Sigmoid colon (tissue), 6 donors: ENCODE measurements at regions not wholly inside any gene's neighbourhood (a gene's known extent, or its start where the extent isn't known, plus 50 kb on each side); places are given as distances from the start of the nearest gene placed in this dataset.

Experiments
- DNase-seq: peaks from one replicate; pipeline ENCODE4 v3.0.0-alpha.2; 2019
- H3K27ac ChIP-seq, 4 donors: fragments of 200-600 bp; sonication (generic); one replicate each; pipeline ENCODE4 v1.5.1; 2016 to 2019; ENCODE audit warnings: mild to moderate bottlenecking in 1 of 4
- H3K27me3 ChIP-seq, 3 donors: fragments of 200-600 bp; sonication (generic); one replicate each; pipeline ENCODE4 v1.5.1; 2019; ENCODE audit warnings: mild to moderate bottlenecking in 1 of 3
- H3K36me3 ChIP-seq, 4 donors: fragments of 200-600 bp; sonication (generic); one replicate each; pipeline ENCODE4 v1.5.1; 2016 to 2019
- H3K4me1 ChIP-seq, 4 donors: fragments of 200-600 bp; sonication (generic); one replicate each; pipeline ENCODE4 v1.5.1; 2017 to 2019
- H3K4me3 ChIP-seq, 4 donors: fragments of 200-600 bp; sonication (generic); one replicate each; pipeline ENCODE4 v1.5.1; 2017 to 2019; ENCODE audit warnings: mild to moderate bottlenecking in 2 of 4, moderate library complexity in 1 of 4
- H3K9me3 ChIP-seq, 4 donors: fragments of 200-600 bp in 3 of 4; sonication (generic) in 3 of 4; one replicate each; pipeline versions ENCODE4 v1.5.1 to v1.6.1; 2013 to 2019
- CTCF ChIP-seq, 4 experiments: fragments of 450-650 bp in 3 of 4; fragments of 200-600 bp in 1 of 4; IDR thresholded peaks; one replicate each; pipeline ENCODE4 v1.5.1; 2016 to 2019; ENCODE audit warnings: antibody characterized with exemption in 4 of 4, mild to moderate bottlenecking in 3 of 4, moderate library complexity in 2 of 4
- EP300 ChIP-seq, 4 donors: sonication (generic); formaldehyde crosslinking; IDR thresholded peaks; one replicate each; pipeline ENCODE4 v1.6.1; 2017; ENCODE audit warnings: antibody characterized with exemption in 4 of 4
- POLR2A ChIP-seq, 2 donors: fragments of 450-650 bp; IDR thresholded peaks; one replicate each; pipeline ENCODE4 v1.6.1; 2016; ENCODE audit warnings: antibody characterized with exemption in 2 of 2, mild to moderate bottlenecking in 2 of 2, moderate library complexity in 2 of 2
- POLR2AphosphoS5 ChIP-seq, 4 donors: sonication (generic); formaldehyde crosslinking; IDR thresholded peaks; one replicate each; pipeline ENCODE4 v1.6.1; 2017; ENCODE audit warnings: antibody characterized with exemption in 4 of 4
- WGBS, 2 donors: extraction: QIAGEN DNeasy Blood & Tissue Kit; methylation state at CpG; one replicate each; pipeline ENCODE4 v1.1.7; 2013; 5-methylcytosine and 5-hydroxymethylcytosine counted together
- intact Hi-C: fragments of 100-400 bp; cut with DNase I; formaldehyde crosslinking; loops from one replicate; pipeline ENCODE4 v1.15.1; 2023
- donor health status: healthy with polysubstance abuse.
- donor health status: healthy.

- H3K36me3 ChIP-seq, result no peaks in the 10 kb centered on the region
- H3K27me3 ChIP-seq, result no peaks in the 10 kb centered on the region
- H3K27ac ChIP-seq, result no peak overlapping the region
- intact Hi-C loops, result no loop called here
- WGBS, 2 donors, result 70 to 78% methylated on average over 4 of the region's 4 CpGs
- no peaks in the 10 kb centered on the region for H3K4me1 ChIP-seq
- H3K9me3 ChIP-seq, result no peaks in the 10 kb centered on the region
- no peak overlapping the region for H3K4me3 ChIP-seq
- DNase-seq, result no peak
- TF ChIP-seq POLR2AphosphoS5 (IDR thresholded peaks at IDR 0.05) (no peak), POLR2A (IDR thresholded peaks at IDR 0.05) (no peak), EP300 (IDR thresholded peaks at IDR 0.05) (no peak), CTCF (IDR thresholded peaks at IDR 0.05) (no peak)
These were observed 276.2 kb upstream of the CTNNB1 start for GRCh38 chr3:40923143-40923542.

- H3K27ac ChIP-seq, result no peak overlapping the region
- TF ChIP-seq POLR2A (IDR thresholded peaks at IDR 0.05) (no peak), POLR2AphosphoS5 (IDR thresholded peaks at IDR 0.05) (no peak), CTCF (IDR thresholded peaks at IDR 0.05) (no peak), EP300 (IDR thresholded peaks at IDR 0.05) (no peak)
These were observed 275.7 kb upstream of the CTNNB1 start for GRCh38 chr3:40923651-40924050.

GRCh38 chr3:40924559-40925141, 274.7 kb upstream of the CTNNB1 start:
- Histone ChIP-seq H3K4me1 (no peaks in the 10 kb centered on the region), H3K27ac (no peak overlapping the region), H3K36me3 (no peaks in the 10 kb centered on the region), H3K27me3 (no peaks in the 10 kb centered on the region), H3K9me3 (no peaks in the 10 kb centered on the region), H3K4me3 (no peak overlapping the region)
- WGBS, 2 donors, result 14 to 66% methylated on average over 3 of the region's 3 CpGs
- intact Hi-C loops, result no loop called here
- TF ChIP-seq POLR2AphosphoS5 (IDR thresholded peaks at IDR 0.05) (no peak), EP300 (IDR thresholded peaks at IDR 0.05) (no peak), POLR2A (IDR thresholded peaks at IDR 0.05) (no peak), CTCF (IDR thresholded peaks at IDR 0.05) (no peak)
- no peak for DNase-seq

More at GRCh38 chr3:40923651-40924050, 275.7 kb upstream of the CTNNB1 start:
- H3K4me1 ChIP-seq, result no peaks in the 10 kb centered on the region
- DNase-seq, result no peak
- WGBS, 2 donors, result 93 to 96% methylated on average over 4 of the region's 4 CpGs
- H3K27me3 ChIP-seq, result no peaks in the 10 kb centered on the region
- intact Hi-C loops, result no loop called here
- H3K4me3 ChIP-seq, result no peak overlapping the region
- no peaks in the 10 kb centered on the region for H3K9me3 ChIP-seq
- H3K36me3 ChIP-seq, result no peaks in the 10 kb centered on the region

- no peaks in the 10 kb centered on the region for H3K36me3 ChIP-seq
- WGBS, 2 donors, result 57 to 74% methylated on average over 3 of the region's 3 CpGs
- H3K4me3 ChIP-seq, result no peak overlapping the region
- TF ChIP-seq POLR2A (IDR thresholded peaks at IDR 0.05), result no peak
- no peak for TF ChIP-seq POLR2AphosphoS5 (IDR thresholded peaks at IDR 0.05)
- TF ChIP-seq CTCF (IDR thresholded peaks at IDR 0.05), result no peak
- TF ChIP-seq EP300 (IDR thresholded peaks at IDR 0.05), result no peak
- no peak overlapping the region for H3K27ac ChIP-seq
- H3K4me1 ChIP-seq, result no peaks in the 10 kb centered on the region
- intact Hi-C loops, result no loop called here
- no peak for DNase-seq
- no peaks in the 10 kb centered on the region for H3K9me3 ChIP-seq
- H3K27me3 ChIP-seq, result no peaks in the 10 kb centered on the region
These were observed 274.1 kb upstream of the CTNNB1 start for GRCh38 chr3:40925231-40925630.

- no peaks in the 10 kb centered on the region for H3K27me3 ChIP-seq
- intact Hi-C loops, result no loop called here
- H3K4me3 ChIP-seq, result no peak overlapping the region
- TF ChIP-seq POLR2A (IDR thresholded peaks at IDR 0.05), result no peak
- TF ChIP-seq POLR2AphosphoS5 (IDR thresholded peaks at IDR 0.05), result no peak
- no peak for TF ChIP-seq CTCF (IDR thresholded peaks at IDR 0.05)
- no peak for TF ChIP-seq EP300 (IDR thresholded peaks at IDR 0.05)
- no peaks in the 10 kb centered on the region for H3K36me3 ChIP-seq
- no peak overlapping the region for H3K27ac ChIP-seq
- H3K9me3 ChIP-seq, result no peaks in the 10 kb centered on the region
- no peak for DNase-seq
- no peaks in the 10 kb centered on the region for H3K4me1 ChIP-seq
These were observed 269.2 kb upstream of the CTNNB1 start for GRCh38 chr3:40930131-40930538.
